Bronchial epithelial cell (primary cell): ENCODE measurements at regions not wholly inside any gene's neighbourhood (a gene's known extent, or its start where the extent isn't known, plus 50 kb on each side); places are given as distances from the start of the nearest gene placed in this dataset.

Experiments
- DNase-seq: peaks from one replicate; pipeline ENCODE4 v3.0.0-alpha.2; 2010; ENCODE audit warnings: low read depth
- FAIRE-seq: peaks from 2 replicates; lab custom pipeline; 2011; peaks lifted over from hg19 to GRCh38; lab: Jason Lieb, UNC
- H3K27me3 ChIP-seq: 2 replicates; pipeline ENCODE4 v1.5.1; 2011; ENCODE audit warnings: low read length; ENCODE audit not compliant: control insufficient read depth, insufficient read depth
- H3K36me3 ChIP-seq: 2 replicates; pipeline ENCODE4 v1.5.1; 2011; ENCODE audit warnings: low read length; ENCODE audit not compliant: control insufficient read depth, insufficient read depth
- H3K4me3 ChIP-seq: 2 replicates; pipeline ENCODE4 v1.5.1; 2011; ENCODE audit warnings: mild to moderate bottlenecking, low read depth, low read length, control low read depth
- CTCF ChIP-seq: IDR thresholded peaks from 2 replicates; pipeline ENCODE4 v1.5.1; 2011; ENCODE audit warnings: mild to moderate bottlenecking, moderate library complexity, low read length, control low read depth, inconsistent platforms; ENCODE audit not compliant: insufficient read depth, severe bottlenecking

GRCh38 chr13:82747958-82748357, 1134.3 kb downstream of the SLITRK1 start:
- no peak for FAIRE-seq
- no peak for TF ChIP-seq CTCF
- DNase-seq, result no peak
- Histone ChIP-seq H3K36me3 (no peaks in the 10 kb centered on the region), H3K4me3 (no peak overlapping the region), H3K27me3 (no peaks in the 10 kb centered on the region)

- no peak overlapping the region for H3K4me3 ChIP-seq
- DNase-seq, result no peak
- no peak for TF ChIP-seq CTCF
- no peaks in the 10 kb centered on the region for H3K27me3 ChIP-seq
- no peaks in the 10 kb centered on the region for H3K36me3 ChIP-seq
- FAIRE-seq, result no peak
These were observed 1135.0 kb downstream of the SLITRK1 start for GRCh38 chr13:82747291-82747690.

GRCh38 chr13:82740442-82740841, 1141.8 kb downstream of the SLITRK1 start:
- no peak for TF ChIP-seq CTCF
- no peak for FAIRE-seq
- Histone ChIP-seq H3K4me3 (no peak overlapping the region), H3K36me3 (no peaks in the 10 kb centered on the region), H3K27me3 (no peaks in the 10 kb centered on the region)
- no peak for DNase-seq

- H3K4me3 ChIP-seq, result no peak overlapping the region
- no peak for DNase-seq
- FAIRE-seq, result no peak
These were observed 1142.4 kb downstream of the SLITRK1 start for GRCh38 chr13:82739881-82740280.

GRCh38 chr13:82729401-82729800, 1152.9 kb downstream of the SLITRK1 start:
- no peak for TF ChIP-seq CTCF
- FAIRE-seq (no peak), DNase-seq (no peak)
- Histone ChIP-seq H3K36me3 (no peaks in the 10 kb centered on the region), H3K4me3 (no peak overlapping the region), H3K27me3 (no peaks in the 10 kb centered on the region)

More at GRCh38 chr13:82739881-82740280, 1142.4 kb downstream of the SLITRK1 start:
- TF ChIP-seq CTCF, result no peak
- H3K36me3 ChIP-seq, result no peaks in the 10 kb centered on the region
- no peaks in the 10 kb centered on the region for H3K27me3 ChIP-seq

GRCh38 chr13:82720986-82721385, 1161.3 kb downstream of the SLITRK1 start:
- FAIRE-seq, result no peak

More at GRCh38 chr13:82720986-82721385, 1161.3 kb downstream of the SLITRK1 start:
- Histone ChIP-seq H3K4me3 (no peak overlapping the region), H3K27me3 (no peaks in the 10 kb centered on the region), H3K36me3 (no peaks in the 10 kb centered on the region)
- no peak for DNase-seq
- TF ChIP-seq CTCF, result no peak
